Suprapubic skin (tissue), 4 donors: ENCODE measurements at regions not wholly inside any gene's neighbourhood (a gene's known extent, or its start where the extent isn't known, plus 50 kb on each side); places are given as distances from the start of the nearest gene placed in this dataset.

Experiments used
- DNase-seq, 2 donors: peaks; one replicate each; pipeline ENCODE4 v3.0.0-alpha.2; 2019; ENCODE audit warnings: low spot score in 2 of 2
- H3K27ac ChIP-seq: fragments of 200-600 bp; sonication (generic); one replicate; pipeline ENCODE4 v1.5.1; 2019
- H3K27me3 ChIP-seq: fragments of 200-600 bp; sonication (generic); one replicate; pipeline ENCODE4 v1.5.1; 2019
- H3K36me3 ChIP-seq: fragments of 200-600 bp; sonication (generic); one replicate; pipeline ENCODE4 v1.5.1; 2019
- H3K4me1 ChIP-seq: fragments of 200-600 bp; sonication (generic); one replicate; pipeline ENCODE4 v1.5.1; 2019
- H3K4me3 ChIP-seq: fragments of 200-600 bp; sonication (generic); one replicate; pipeline ENCODE4 v1.5.1; 2019; ENCODE audit warnings: mild to moderate bottlenecking
- H3K9me3 ChIP-seq: fragments of 200-600 bp; sonication (generic); one replicate; pipeline ENCODE4 v1.5.1; 2019
- EP300 ChIP-seq: sonication (generic); formaldehyde crosslinking; IDR thresholded peaks from one replicate; pipeline ENCODE4 v1.6.1; 2017; ENCODE audit warnings: antibody characterized with exemption
- POLR2A ChIP-seq, 2 donors: fragments of 450-650 bp; IDR thresholded peaks; one replicate each; pipeline ENCODE4 v1.6.1; 2017; ENCODE audit warnings: antibody characterized with exemption in 2 of 2, mild to moderate bottlenecking in 2 of 2, moderate library complexity in 2 of 2
- POLR2AphosphoS5 ChIP-seq, 3 donors: sonication (generic); formaldehyde crosslinking; IDR thresholded peaks; one replicate each; pipeline ENCODE4 v1.6.1; 2017; ENCODE audit warnings: antibody characterized with exemption in 3 of 3
- WGBS: methylation state at CpG from one replicate; pipeline ENCODE4 v1.1.5; 2018; 5-methylcytosine and 5-hydroxymethylcytosine counted together
- TF ChIP-seq, protein P1 (sequence below), 2 donors: fragments of 200-600 bp in 1 of 2; fragments of 450-650 bp in 1 of 2; sonication (generic) in 1 of 2; IDR thresholded peaks; one replicate each; pipeline ENCODE4 v1.5.1; 2016 to 2019; ENCODE audit warnings: antibody characterized with exemption in 2 of 2, mild to moderate bottlenecking in 1 of 2, moderate library complexity in 1 of 2

- Histone ChIP-seq H3K4me1 (peaks cover 46% of the 10 kb centered on the region), H3K9me3 (no peaks in the 10 kb centered on the region), H3K36me3 (no peaks in the 10 kb centered on the region), H3K4me3 (no peak overlapping the region), H3K27ac (no peak overlapping the region), H3K27me3 (no peaks in the 10 kb centered on the region)
- DNase-seq, result peak; percentile 55 to 72
- WGBS, result 87% methylated on average over 8 of the region's 14 CpGs
- TF ChIP-seq EP300, result no peak
- no peak for TF ChIP-seq POLR2A (IDR thresholded peaks at IDR 0.05)
- no peak for TF ChIP-seq POLR2AphosphoS5 (IDR thresholded peaks at IDR 0.05)
Observed at GRCh38 chr2:128440666-128441340, 122.1 kb upstream of the HS6ST1 start.

- H3K4me1 ChIP-seq, result peaks cover 51% of the 10 kb centered on the region
- no peaks in the 10 kb centered on the region for H3K9me3 ChIP-seq
- no peak overlapping the region for H3K27ac ChIP-seq
- DNase-seq, result peak; percentile 25 to 72
- H3K27me3 ChIP-seq, result no peaks in the 10 kb centered on the region
- 78% methylated on average over 11 of the region's 18 CpGs for WGBS
- TF ChIP-seq POLR2AphosphoS5 (IDR thresholded peaks at IDR 0.05), result no peak
- no peak for TF ChIP-seq EP300
- no peak for TF ChIP-seq POLR2A (IDR thresholded peaks at IDR 0.05)
- TF ChIP-seq, protein P1, sequence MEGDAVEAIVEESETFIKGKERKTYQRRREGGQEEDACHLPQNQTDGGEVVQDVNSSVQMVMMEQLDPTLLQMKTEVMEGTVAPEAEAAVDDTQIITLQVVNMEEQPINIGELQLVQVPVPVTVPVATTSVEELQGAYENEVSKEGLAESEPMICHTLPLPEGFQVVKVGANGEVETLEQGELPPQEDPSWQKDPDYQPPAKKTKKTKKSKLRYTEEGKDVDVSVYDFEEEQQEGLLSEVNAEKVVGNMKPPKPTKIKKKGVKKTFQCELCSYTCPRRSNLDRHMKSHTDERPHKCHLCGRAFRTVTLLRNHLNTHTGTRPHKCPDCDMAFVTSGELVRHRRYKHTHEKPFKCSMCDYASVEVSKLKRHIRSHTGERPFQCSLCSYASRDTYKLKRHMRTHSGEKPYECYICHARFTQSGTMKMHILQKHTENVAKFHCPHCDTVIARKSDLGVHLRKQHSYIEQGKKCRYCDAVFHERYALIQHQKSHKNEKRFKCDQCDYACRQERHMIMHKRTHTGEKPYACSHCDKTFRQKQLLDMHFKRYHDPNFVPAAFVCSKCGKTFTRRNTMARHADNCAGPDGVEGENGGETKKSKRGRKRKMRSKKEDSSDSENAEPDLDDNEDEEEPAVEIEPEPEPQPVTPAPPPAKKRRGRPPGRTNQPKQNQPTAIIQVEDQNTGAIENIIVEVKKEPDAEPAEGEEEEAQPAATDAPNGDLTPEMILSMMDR (IDR thresholded peaks at IDR 0.05), result no peak
- H3K4me3 ChIP-seq, result no peak overlapping the region
- no peaks in the 10 kb centered on the region for H3K36me3 ChIP-seq
Observed at GRCh38 chr2:128441341-128442052, 122.8 kb upstream of the HS6ST1 start.

DNA sequence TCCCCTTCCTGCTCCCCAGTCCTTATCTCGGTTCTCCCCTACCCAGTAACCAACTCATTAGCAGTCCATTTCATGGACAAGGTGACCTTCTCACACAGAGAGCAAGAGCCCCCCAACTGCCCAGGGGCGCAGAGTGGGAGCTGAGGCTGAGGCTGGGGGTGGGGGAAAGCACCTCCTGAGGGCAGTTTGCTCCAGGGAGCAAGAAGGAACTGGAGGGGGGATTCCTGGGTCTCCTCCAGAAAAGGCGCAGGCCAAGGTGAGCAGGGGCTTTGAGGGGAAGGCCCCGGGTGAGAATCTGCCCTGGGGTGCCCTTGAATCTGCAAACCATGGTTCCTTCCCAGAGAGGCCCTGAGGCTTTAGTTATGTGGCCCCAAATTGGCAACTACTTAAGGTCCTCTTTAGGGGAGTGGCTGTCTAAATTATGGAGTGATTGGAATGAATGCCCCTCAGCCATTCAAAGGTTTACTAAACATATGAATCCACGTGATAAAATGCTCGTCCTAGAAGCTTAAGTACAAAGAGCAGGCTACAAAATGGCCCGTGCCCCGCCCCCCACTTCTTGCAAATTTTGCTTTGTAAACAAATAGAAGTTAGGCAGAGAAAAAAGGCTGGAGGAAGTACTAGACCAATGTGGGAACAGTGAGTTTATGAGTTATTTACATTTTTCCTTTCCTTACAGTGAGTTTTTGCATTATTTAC, 123.5 kb upstream of the HS6ST1 start:
- DNase-seq, result peak; percentile 61 to 83
- H3K9me3 ChIP-seq, result no peaks in the 10 kb centered on the region
- no peaks in the 10 kb centered on the region for H3K36me3 ChIP-seq
- TF ChIP-seq, protein P1 (IDR thresholded peaks at IDR 0.05), result no peak
- TF ChIP-seq POLR2AphosphoS5 (IDR thresholded peaks at IDR 0.05) (no peak), POLR2A (IDR thresholded peaks at IDR 0.05) (no peak), EP300 (no peak)
- H3K27ac ChIP-seq, result peak overlapping the region; percentile 54
- H3K27me3 ChIP-seq, result no peaks in the 10 kb centered on the region
- no peak overlapping the region for H3K4me3 ChIP-seq
- peaks cover 51% of the 10 kb centered on the region for H3K4me1 ChIP-seq
- 71% methylated on average over 8 of the region's 8 CpGs for WGBS

GRCh38 chr2:128442891-128443302, 124.2 kb upstream of the HS6ST1 start:
- no peaks in the 10 kb centered on the region for H3K36me3 ChIP-seq
- H3K4me1 ChIP-seq, result peaks cover 52% of the 10 kb centered on the region
- DNase-seq, result peak; percentile 60 to 80
- 63% methylated on average over 10 of the region's 10 CpGs for WGBS
- H3K27ac ChIP-seq, result peak overlapping the region; percentile 54
- no peaks in the 10 kb centered on the region for H3K27me3 ChIP-seq
- TF ChIP-seq POLR2AphosphoS5 (IDR thresholded peaks at IDR 0.05) (no peak), EP300 (no peak), POLR2A (IDR thresholded peaks at IDR 0.05) (no peak)
- TF ChIP-seq, protein P1 (IDR thresholded peaks at IDR 0.05), result no peak
- H3K9me3 ChIP-seq, result no peaks in the 10 kb centered on the region
- no peak overlapping the region for H3K4me3 ChIP-seq

GRCh38 chr2:128444121-128444771, 125.6 kb upstream of the HS6ST1 start:
- Histone ChIP-seq H3K4me1 (peaks cover 52% of the 10 kb centered on the region), H3K36me3 (no peaks in the 10 kb centered on the region), H3K27ac (peak overlapping the region; percentile 51), H3K27me3 (no peaks in the 10 kb centered on the region), H3K9me3 (no peaks in the 10 kb centered on the region), H3K4me3 (no peak overlapping the region)
- DNase-seq, result peak; percentile 53 to 57
- no peak for TF ChIP-seq EP300
- no peak for TF ChIP-seq POLR2AphosphoS5 (IDR thresholded peaks at IDR 0.05)
- TF ChIP-seq, protein P1 (IDR thresholded peaks at IDR 0.05), result no peak
- TF ChIP-seq POLR2A (IDR thresholded peaks at IDR 0.05), result no peak
- 89% methylated on average over 4 of the region's 7 CpGs for WGBS
